K562 (cell line): ENCODE measurements at regions not wholly inside any gene's neighbourhood (a gene's known extent, or its start where the extent isn't known, plus 50 kb on each side); places are given as distances from the start of the nearest gene placed in this dataset.
"Not testable (repeated sequence)": the region's sequence is repeated elsewhere in the genome, so short reads cannot be mapped to it uniquely, and the experiment has no call there.

Experiments
- ATAC-seq: fragments of 200-7000 bp; cut with Tn5 transposase; 3 replicates; pipeline ENCODE4 v1.9.1; 2020; ENCODE audit warnings: moderate library complexity
- BruUV-seq: library from RNA; stranded (reverse); fragments of 400-500 nt; replicated peaks from 2 replicates; lab custom pipeline; 2021; lab: Mats Ljungman, UMichigan
- CTCF ChIA-PET: fragments of 300-600 bp; formaldehyde crosslinking; extraction: SDS; loops from one replicate; lab custom pipeline; 2021; ENCODE audit warnings: low intra/inter-chr PET ratio; lab: Yijun Ruan, JAX
- POLR2A ChIA-PET: fragments of 300-600, 350-650 bp; sonication (Branson Sonifier 250); formaldehyde crosslinking; extraction: SDS; loops from one replicate; lab custom pipeline; 2021; ENCODE audit warnings: antibody characterized with exemption, inconsistent platforms; lab: Yijun Ruan, JAX
- DNase-seq, 4 experiments: peaks; one replicate each; pipeline versions ENCODE4 v3.0.0 to v3.0.0-alpha.2; 2011 to 2018; ENCODE audit warnings: low spot score in 3 of 4, mixed read lengths in 3 of 4; ENCODE audit errors: extremely low read depth in 1 of 4
- FAIRE-seq: peaks from 2 replicates; lab custom pipeline; 2011; peaks lifted over from hg19 to GRCh38; lab: Jason Lieb, UNC
- H2AFZ ChIP-seq: 2 replicates; pipeline ENCODE4 v1.6.0; 2011; ENCODE audit warnings: low read depth, low read length, control low read depth, inconsistent platforms
- H3K27ac ChIP-seq: fragments of 200-600 bp; 3 replicates; pipeline ENCODE4 v1.8.0; 2011; ENCODE audit warnings: low read depth, mild to moderate bottlenecking, control low read depth, inconsistent platforms, low read length, moderate library complexity, mixed read lengths; ENCODE audit errors: extremely low read depth
- H3K27me3 ChIP-seq, 2 experiments: fragments of 300-600 bp in 1 of 2; 2 replicates in 1 of 2; 3 replicates in 1 of 2; pipeline versions ENCODE4 v1.6.0 to v1.8.0; 2011; ENCODE audit warnings: inconsistent platforms in 2 of 2, low read length in 2 of 2, mild to moderate bottlenecking in 1 of 2, mixed read lengths in 1 of 2, moderate library complexity in 1 of 2; ENCODE audit not compliant: control insufficient read depth in 2 of 2, insufficient read depth in 2 of 2
- H3K36me3 ChIP-seq: fragments of 300-600 bp; 3 replicates; pipeline ENCODE4 v1.8.0; 2011; ENCODE audit warnings: mild to moderate bottlenecking, low read length, inconsistent platforms; ENCODE audit not compliant: control insufficient read depth, insufficient read depth
- H3K4me1 ChIP-seq, 2 experiments: fragments of 200-600 bp in 1 of 2; replicated peaks in 1 of 2; 2 replicates in 1 of 2; 3 replicates in 1 of 2; pipeline versions ENCODE4 v1.5.1 to v1.8.0; 2011; ENCODE audit warnings: inconsistent platforms in 2 of 2, low read length in 2 of 2, mild to moderate bottlenecking in 1 of 2, mixed read lengths in 1 of 2, moderate library complexity in 1 of 2; ENCODE audit not compliant: control insufficient read depth in 2 of 2, insufficient read depth in 2 of 2
- H3K4me2 ChIP-seq: 2 replicates; pipeline ENCODE4 v1.6.1; 2011; ENCODE audit warnings: low read length, control low read depth, inconsistent platforms, mixed read lengths; ENCODE audit not compliant: insufficient read depth
- H3K4me3 ChIP-seq: fragments of 200-600 bp; sonication (generic), shearing (Covaris generic); 2 replicates; pipeline ENCODE4 v1.5.1; 2016; ENCODE audit warnings: control low read depth, inconsistent platforms
- H3K79me2 ChIP-seq: fragments of 200-600 bp; 3 replicates; pipeline ENCODE4 v1.8.0; 2011; ENCODE audit warnings: low read length, inconsistent platforms; ENCODE audit not compliant: control insufficient read depth, insufficient read depth
- H3K9ac ChIP-seq, 2 experiments: 2 replicates each; pipeline versions ENCODE4 v1.6.0 to v1.6.1; 2011; ENCODE audit warnings: low read depth in 2 of 2, low read length in 2 of 2, control low read depth in 1 of 2, inconsistent platforms in 1 of 2, mild to moderate bottlenecking in 1 of 2, mixed read lengths in 1 of 2; ENCODE audit not compliant: insufficient read depth in 1 of 2
- H3K9me1 ChIP-seq: one replicate; pipeline ENCODE4 v1.6.0; 2011; ENCODE audit warnings: inconsistent platforms, mild to moderate bottlenecking, low read length, moderate library complexity; ENCODE audit not compliant: control insufficient read depth, insufficient read depth
- H3K9me3 ChIP-seq: replicated peaks from 2 replicates; pipeline ENCODE4 v1.5.1; 2011; ENCODE audit warnings: low read depth, low read length, inconsistent platforms; ENCODE audit not compliant: control insufficient read depth, insufficient read depth
- H4K20me1 ChIP-seq: replicated peaks from 2 replicates; pipeline ENCODE4 v1.6.1; 2011; ENCODE audit warnings: low read length, inconsistent platforms, mixed read lengths; ENCODE audit not compliant: control insufficient read depth, insufficient read depth
- CTCF ChIP-seq, 3 experiments: IDR thresholded peaks in 2 of 3; conservative IDR thresholded peaks in 1 of 3; 2 replicates each; pipeline ENCODE4 v1.5.1; 2011 to 2012; ENCODE audit warnings: low read length in 3 of 3, mild to moderate bottlenecking in 3 of 3, control low read depth in 2 of 3, improper control_type of control experiment in 1 of 3, inconsistent platforms in 1 of 3, low read depth in 1 of 3, mixed read lengths in 1 of 3, moderate library complexity in 1 of 3; ENCODE audit not compliant: insufficient read depth in 2 of 3
- WGBS: fragments of 100-300 bp; shearing (Covaris generic); methylation state at CpG from one replicate; pipeline ENCODE4 v1.1.6; 2016; ENCODE audit warnings: low coverage, mixed read lengths; ENCODE audit not compliant: insufficient coverage; ENCODE audit errors: missing lambda C conversion rate; 5-methylcytosine and 5-hydroxymethylcytosine counted together
- in situ Hi-C: fragments of 300-500 bp; cut with MboI; formaldehyde crosslinking; loops from 4 replicates; pipeline ENCODE4 v1.15.0; 2018; ENCODE audit warnings: inconsistent platforms, mixed read lengths
- intact Hi-C: fragments of 100-400 bp; cut with micrococcal nuclease; formaldehyde crosslinking; loops from 2 replicates; pipeline ENCODE4 v1.14.2; 2022

- CTCF ChIA-PET: not testable (repeated sequence)
These were observed 120.8 kb downstream of the LRRC37A3 start for GRCh38 chr17:64798489-64798790.

GRCh38 chr17:64797746-64798488 is 121.4 kb downstream of the LRRC37A3 start:
- H3K27me3 ChIP-seq, ATAC-seq, H3K9ac ChIP-seq, FAIRE-seq, H3K4me1 ChIP-seq, H3K27ac ChIP-seq, H3K9me1 ChIP-seq, in situ Hi-C loops, H3K9me3 ChIP-seq, H3K79me2 ChIP-seq, POLR2A ChIA-PET, DNase-seq, H2AFZ ChIP-seq, H3K36me3 ChIP-seq, H3K4me2 ChIP-seq, BruUV-seq, H3K4me3 ChIP-seq, intact Hi-C loops, H4K20me1 ChIP-seq: not testable (repeated sequence)
- 0 out of 6 replicates have a peak, but pooled peaks of 1 of the 3 experiments have one; percentile 24 for TF ChIP-seq CTCF (IDR thresholded peaks at IDR 0.05 in 2 of 3, conservative IDR thresholded peaks at IDR 0.05 in 1 of 3; ENCODE audit: insufficient read depth in 2 of 3, low read depth in 1 of 3, low read length in 3 of 3)
- CTCF ChIA-PET: interaction anchor here (0.6 kb wide), 1 partner anchor 401 kb away, joined by 4 read pairs; no protein-coding TSS in a partner anchor
- 85% methylated on average over 8 of the region's 15 CpGs for WGBS

More at GRCh38 chr17:64798489-64798790, 120.8 kb downstream of the LRRC37A3 start:
- in situ Hi-C loops, H3K9me3 ChIP-seq, BruUV-seq, intact Hi-C loops, H3K9me1 ChIP-seq, ATAC-seq, POLR2A ChIA-PET, H3K4me2 ChIP-seq, H2AFZ ChIP-seq, H3K36me3 ChIP-seq, H3K4me1 ChIP-seq, H4K20me1 ChIP-seq, DNase-seq, H3K27me3 ChIP-seq, H3K9ac ChIP-seq, FAIRE-seq, H3K79me2 ChIP-seq, H3K27ac ChIP-seq, H3K4me3 ChIP-seq: not testable (repeated sequence)
- 85% methylated on average over 4 of the region's 5 CpGs for WGBS

- H3K36me3 ChIP-seq, H3K4me3 ChIP-seq, FAIRE-seq, H3K9me3 ChIP-seq, H3K4me1 ChIP-seq, CTCF ChIA-PET, H3K79me2 ChIP-seq, POLR2A ChIA-PET, DNase-seq, H3K9me1 ChIP-seq, ATAC-seq, in situ Hi-C loops, H2AFZ ChIP-seq, H3K4me2 ChIP-seq, BruUV-seq, intact Hi-C loops, H3K27ac ChIP-seq, H3K27me3 ChIP-seq, H4K20me1 ChIP-seq, H3K9ac ChIP-seq: not testable (repeated sequence)
- no CpG with 5 or more reads among the region's 1 CpG for WGBS
These were observed 123.9 kb downstream of the LRRC37A3 start for GRCh38 chr17:64795342-64795741.
